ENCODE measurements at regions not wholly inside any gene's neighbourhood (a gene's known extent, or its start where the extent isn't known, plus 50 kb on each side); places are given as distances from the start of the nearest gene placed in this dataset.
A peak's percentile ranks its signal among the peaks of the same experiment; 100 is the strongest.
"Not testable (repeated sequence)": the region's sequence is repeated elsewhere in the genome, so short reads cannot be mapped to it uniquely, and the experiment has no call there.

- DNase-seq (ENCODE audit: low read depth in 2 of 2): no peak
These were observed 52.0 kb upstream of the LRIG1 start for GRCh38 chr3:66552846-66553245.

DNA sequence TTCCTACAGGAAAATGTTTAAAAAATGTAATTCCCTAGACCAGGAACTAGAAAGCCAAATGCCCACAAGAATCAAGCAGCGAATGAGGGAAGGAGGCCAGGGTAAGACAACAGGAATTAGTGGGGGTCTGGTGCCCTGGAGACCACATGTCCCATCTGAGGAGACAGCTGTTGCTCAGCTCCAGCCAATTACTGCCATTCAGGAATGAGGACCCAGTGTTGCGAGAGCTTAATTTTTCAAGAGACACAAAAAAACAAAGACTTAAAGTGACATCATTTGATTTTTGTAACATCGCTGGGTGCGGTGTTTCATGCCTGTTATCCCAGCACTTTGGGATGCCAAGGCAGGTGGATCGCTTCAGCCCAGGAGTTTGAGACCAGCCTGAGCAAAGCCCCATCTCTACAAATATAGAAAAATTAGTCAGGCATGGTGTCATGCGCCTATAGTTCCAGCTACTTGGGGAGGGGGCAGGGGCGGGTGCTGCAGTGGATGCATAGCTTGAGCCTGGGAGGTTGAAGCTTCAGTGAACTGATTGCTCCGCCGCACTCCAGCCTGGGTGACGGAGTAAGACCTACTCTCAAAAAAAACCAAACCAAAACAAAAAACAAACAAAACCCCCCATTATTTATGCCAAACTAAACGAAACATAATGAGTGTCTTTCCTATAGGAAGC lies 52.8 kb upstream of the LRIG1 start:
- DNase-seq (ENCODE audit: low read depth in 2 of 2): no peak

GRCh38 chr3:66554178-66554577 lies 53.4 kb upstream of the LRIG1 start:
- no peak for DNase-seq (ENCODE audit: low read depth in 2 of 2)

- DNase-seq (ENCODE audit: low read depth in 2 of 2): no peak
These were observed 54.5 kb upstream of the LRIG1 start for GRCh38 chr3:66555214-66555844.

- DNase-seq (ENCODE audit: low read depth in 2 of 2): no peak
These were observed 56.3 kb upstream of the LRIG1 start for GRCh38 chr3:66557170-66557569.

- DNase-seq (ENCODE audit: low read depth in 2 of 2): not testable (repeated sequence)
These were observed 59.1 kb upstream of the LRIG1 start for GRCh38 chr3:66559924-66560323.

DNA sequence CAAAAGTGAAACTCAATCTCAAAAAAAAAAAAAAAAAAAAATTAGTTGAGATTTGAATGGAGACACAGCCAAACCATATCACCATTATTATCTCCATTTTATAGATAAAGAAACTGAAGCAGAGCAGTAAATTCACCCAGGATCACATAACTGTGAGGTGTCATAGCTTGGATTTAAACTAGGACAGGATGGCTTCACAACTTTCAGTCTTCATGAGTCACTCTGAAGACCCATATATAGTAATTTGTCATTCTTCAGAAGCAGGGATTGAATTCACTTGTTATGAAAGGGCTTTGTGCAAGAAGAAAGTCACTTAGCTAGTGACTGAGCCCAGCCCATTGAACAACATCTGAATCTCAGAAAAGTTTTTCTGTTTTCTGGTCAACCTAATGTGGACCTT lies 60.5 kb upstream of the LRIG1 start:
- no peak for DNase-seq (ENCODE audit: low read depth in 2 of 2)

DNA sequence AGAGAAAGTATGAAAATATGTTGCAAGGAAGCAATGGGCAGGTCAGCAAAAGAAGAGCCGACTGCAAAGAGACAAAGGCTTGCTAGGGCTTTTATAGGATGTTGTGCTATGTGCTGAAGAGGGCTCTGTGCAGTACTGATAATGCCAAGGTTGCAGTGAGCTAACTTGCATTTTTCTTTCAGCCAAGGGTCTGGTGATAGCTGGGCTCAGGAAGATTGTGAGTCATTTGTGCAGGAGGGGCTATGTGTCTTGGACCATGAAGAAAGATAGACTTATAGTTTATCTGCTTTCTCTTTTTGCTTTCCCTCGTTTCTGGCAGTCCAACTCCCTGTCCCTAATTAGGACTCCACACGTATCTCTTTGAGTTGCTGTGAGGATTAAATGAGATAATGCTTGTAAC lies 64.5 kb upstream of the LRIG1 start:
- no peak for DNase-seq (ENCODE audit: low read depth in 2 of 2)

DNA sequence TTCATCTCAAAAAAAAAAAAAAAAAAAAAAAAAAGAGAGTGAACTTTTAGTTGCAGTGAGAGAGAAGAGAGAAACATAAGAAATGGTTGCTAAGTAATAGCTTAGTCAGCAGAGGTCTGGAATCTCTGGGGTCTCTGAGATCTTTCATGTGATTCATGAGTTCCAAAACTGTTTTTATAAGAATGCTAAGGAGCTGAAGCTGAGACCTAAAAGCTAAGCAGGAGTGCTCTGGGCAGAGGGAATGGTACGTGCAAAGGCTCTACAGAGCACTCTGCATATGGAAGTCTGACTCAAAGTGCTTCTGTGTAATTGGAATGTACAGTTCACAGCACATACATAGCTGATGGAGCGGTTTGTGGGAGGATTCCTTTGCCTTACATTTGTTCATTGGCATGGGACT lies 66.3 kb upstream of the LRIG1 start:
- no peak for DNase-seq (ENCODE audit: low read depth in 2 of 2)

DNA sequence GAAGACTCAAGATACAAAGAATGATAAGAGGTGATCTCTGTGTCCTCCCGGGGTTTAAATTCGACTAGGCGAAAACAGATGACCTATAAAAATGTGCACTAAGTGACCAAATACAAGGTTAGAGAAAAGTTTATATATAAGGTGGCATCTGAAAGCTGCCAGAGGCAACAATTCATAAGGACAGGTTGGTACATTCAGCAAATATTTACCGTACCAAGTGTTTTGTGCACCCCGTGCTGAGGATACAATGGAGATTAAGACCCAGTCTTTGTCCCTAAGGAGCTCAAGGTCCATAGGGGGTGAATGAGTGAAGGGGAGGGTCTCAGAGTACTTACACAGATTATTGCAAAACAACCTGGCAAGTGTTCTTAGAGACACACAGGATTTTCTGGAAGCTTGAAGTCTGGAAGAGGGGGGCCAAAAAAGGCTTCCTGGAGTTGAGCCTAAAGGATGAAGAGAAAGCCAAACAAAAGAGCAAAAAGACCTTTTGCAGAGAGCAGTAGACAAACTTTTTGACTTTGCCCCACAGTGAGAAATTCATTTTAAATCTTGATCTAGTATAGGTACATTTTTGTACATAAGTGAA lies 71.4 kb upstream of the LRIG1 start:
- no peak for DNase-seq (ENCODE audit: low read depth in 2 of 2)

- DNase-seq (ENCODE audit: low read depth in 2 of 2): no peak
These were observed 72.3 kb upstream of the LRIG1 start for GRCh38 chr3:66572938-66573710.

GRCh38 chr3:66574091-66574490 lies 73.3 kb upstream of the LRIG1 start:
- no peak for DNase-seq (ENCODE audit: low read depth in 2 of 2)

DNA sequence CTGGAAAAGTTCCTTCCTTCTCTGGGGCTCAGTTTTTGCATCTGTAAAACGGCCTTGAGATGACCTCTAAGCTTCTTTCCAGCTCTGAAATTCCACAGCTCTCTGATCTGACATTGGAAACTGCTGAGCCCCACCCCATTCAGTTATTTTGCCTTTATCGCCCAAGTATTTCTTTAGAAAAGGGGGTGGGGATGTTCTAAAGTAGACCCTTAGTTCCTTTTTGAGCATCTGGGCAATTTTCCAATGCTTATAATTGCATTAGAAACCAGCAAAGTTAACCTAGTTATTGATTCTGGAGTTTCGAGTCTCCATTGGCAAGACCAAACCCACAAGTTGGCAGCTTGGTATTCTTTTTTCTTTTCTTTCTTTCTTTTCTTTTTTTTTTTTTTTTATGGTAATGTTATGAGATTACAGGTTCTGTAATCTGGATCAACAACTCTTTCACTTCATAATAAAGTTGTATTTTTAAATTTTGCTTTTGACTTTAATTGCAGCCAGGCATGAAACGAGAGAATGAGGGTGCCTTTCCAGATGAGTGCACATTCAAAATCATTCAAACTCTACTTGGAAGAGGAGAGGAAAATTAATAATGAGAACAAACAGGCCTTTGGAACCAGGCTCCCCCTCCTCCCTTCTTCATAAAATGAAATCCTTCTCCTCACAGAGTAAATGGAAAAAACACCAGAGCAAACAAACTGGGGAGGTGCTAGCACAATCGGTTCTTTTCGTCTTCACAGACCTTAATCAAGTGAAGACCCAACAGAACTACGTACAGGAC lies 76.8 kb upstream of the LRIG1 start:
- no peak for DNase-seq (ENCODE audit: low read depth in 2 of 2)

GRCh38 chr3:66581256-66581655 lies 80.4 kb upstream of the LRIG1 start:
- no peak for DNase-seq (ENCODE audit: low read depth in 2 of 2)

GRCh38 chr3:66582721-66583423 lies 82.0 kb upstream of the LRIG1 start:
- DNase-seq (ENCODE audit: low read depth in 2 of 2): peak; percentile 4 to 8

GRCh38 chr3:66583424-66584040 lies 82.7 kb upstream of the LRIG1 start:
- no peak for DNase-seq (ENCODE audit: low read depth in 2 of 2)

DNA sequence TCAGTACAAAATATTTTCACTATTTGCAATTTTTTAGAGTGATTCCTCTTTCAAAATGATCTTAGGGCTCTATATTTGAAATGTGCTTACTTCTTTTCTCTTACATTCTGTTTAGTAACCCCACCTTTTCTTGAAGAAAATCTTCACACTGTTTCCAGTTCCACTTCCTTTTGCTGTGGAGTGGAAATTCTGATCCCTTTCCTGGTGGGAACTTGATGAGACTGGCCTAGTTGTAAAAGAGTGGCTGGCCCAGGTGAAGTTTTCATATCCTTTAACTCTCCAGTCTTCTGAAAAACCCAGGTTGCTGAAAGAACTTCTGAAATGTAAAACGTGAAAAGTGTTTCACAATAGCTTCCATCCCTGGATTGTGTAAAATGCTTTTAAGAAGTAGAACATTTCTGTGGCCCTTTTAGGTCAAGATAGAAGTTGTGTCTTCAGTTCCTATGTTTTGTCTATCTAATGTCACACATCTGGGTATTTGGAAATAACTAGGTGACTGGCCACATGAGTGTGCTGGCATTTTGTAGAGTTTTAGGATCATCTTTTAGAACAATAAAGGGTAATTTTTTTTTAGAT lies 84.8 kb upstream of the LRIG1 start:
- DNase-seq (ENCODE audit: low read depth in 2 of 2): no peak

DNA sequence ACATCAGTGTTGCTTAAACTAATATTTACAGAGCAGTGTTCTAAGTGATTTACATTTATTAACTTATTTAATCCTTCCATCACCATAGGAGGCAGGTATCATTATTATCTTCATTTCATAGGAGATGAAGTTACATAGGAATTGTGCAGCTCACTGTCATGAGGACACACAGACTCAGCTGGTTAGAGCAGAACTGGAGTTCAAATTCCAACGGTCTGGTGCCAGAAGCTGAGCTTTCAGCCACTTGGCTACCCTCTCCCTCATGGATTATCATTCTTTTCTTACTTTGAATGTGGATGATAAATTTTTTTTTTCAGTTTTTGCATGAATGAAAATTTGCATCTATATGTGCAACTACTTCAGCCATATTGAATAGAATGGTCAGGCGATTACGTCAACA lies 86.0 kb upstream of the LRIG1 start:
- DNase-seq (ENCODE audit: low read depth in 2 of 2): no peak

DNA sequence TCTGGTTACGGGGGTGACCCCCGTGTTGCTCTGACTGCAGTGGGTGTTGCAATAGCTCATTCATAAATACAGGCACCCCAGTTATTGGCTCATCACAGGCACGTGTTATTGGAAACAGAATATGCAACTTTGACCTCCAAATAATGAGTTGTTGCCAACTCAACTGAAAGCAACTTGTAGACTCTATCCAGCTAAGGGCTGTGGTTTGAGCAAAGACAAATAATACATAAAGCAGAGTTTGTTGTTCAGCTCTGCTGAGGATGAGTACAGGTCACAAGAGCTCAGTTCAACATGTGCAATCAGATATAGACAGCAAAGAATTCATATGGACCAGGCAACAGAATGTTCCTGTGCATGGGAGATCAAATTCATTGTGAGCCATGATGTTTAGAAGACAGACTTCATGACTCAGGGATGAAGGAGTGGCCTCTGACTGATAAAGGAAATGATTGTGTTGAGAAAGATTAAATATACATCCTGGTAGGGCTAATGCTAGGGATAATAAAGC lies 87.6 kb upstream of the LRIG1 start:
- DNase-seq (ENCODE audit: low read depth in 2 of 2): no peak
